Heart right ventricle (tissue), 16 donors: ENCODE measurements at regions not wholly inside any gene's neighbourhood (a gene's known extent, or its start where the extent isn't known, plus 50 kb on each side); places are given as distances from the start of the nearest gene placed in this dataset.
A peak's percentile ranks its signal among the peaks of the same experiment; 100 is the strongest.
"Not testable (repeated sequence)": the region's sequence is repeated elsewhere in the genome, so short reads cannot be mapped to it uniquely, and the experiment has no call there.

Experiments used
- ATAC-seq, 8 donors: fragments of 200-7000 bp; cut with Tn5 transposase; one replicate each; pipeline ENCODE4 v1.9.1; 2020; ENCODE audit warnings: mild to moderate bottlenecking in 8 of 8, moderate library complexity in 8 of 8, moderate number of reproducible peaks in 1 of 8
- DNase-seq, 2 donors: peaks; one replicate each; pipeline ENCODE4 v3.0.0-alpha.2; 2020
- H3K27ac ChIP-seq, 10 donors: fragments of 200-600 bp; sonication (generic) in 2 of 10; one replicate each; pipeline versions ENCODE4 v1.5.0 to v1.8.0; 2020 to 2022; ENCODE audit warnings: mild to moderate bottlenecking in 3 of 10
- H3K27me3 ChIP-seq, 7 donors: fragments of 200-600 bp; one replicate each; pipeline ENCODE4 v1.8.0; 2021 to 2022; ENCODE audit warnings: mild to moderate bottlenecking in 2 of 7
- H3K36me3 ChIP-seq, 9 donors: fragments of 200-600 bp; sonication (generic) in 1 of 9; one replicate each; pipeline versions ENCODE4 v1.5.0 to v1.8.0; 2020 to 2022; ENCODE audit warnings: mild to moderate bottlenecking in 2 of 9
- H3K4me1 ChIP-seq, 9 donors: fragments of 200-600 bp; sonication (generic) in 1 of 9; one replicate each; pipeline versions ENCODE4 v1.5.0 to v1.8.0; 2020 to 2022; ENCODE audit warnings: mild to moderate bottlenecking in 4 of 9
- H3K4me3 ChIP-seq, 10 donors: fragments of 200-600 bp; sonication (generic) in 2 of 10; one replicate each; pipeline versions ENCODE4 v1.5.0 to v1.8.0; 2020 to 2022; ENCODE audit warnings: mild to moderate bottlenecking in 7 of 10, moderate library complexity in 2 of 10
- H3K9me3 ChIP-seq, 11 donors: fragments of 200-600 bp in 10 of 11; sonication (generic) in 2 of 11; one replicate each; pipeline versions ENCODE4 v1.5.0 to v1.8.0; 2013 to 2022; ENCODE audit warnings: mild to moderate bottlenecking in 2 of 11, control low read depth in 1 of 11, moderate library complexity in 1 of 11
- WGBS, 2 donors: extraction: QIAGEN DNeasy Blood & Tissue Kit; methylation state at CpG; one replicate each; pipeline ENCODE4 v1.1.7; 2013; ENCODE audit warnings: inconsistent platforms in 1 of 2; 5-methylcytosine and 5-hydroxymethylcytosine counted together
- intact Hi-C, 10 donors: fragments of 100-400 bp; cut with DNase I; formaldehyde crosslinking; loops; one replicate each; pipeline versions ENCODE4 v1.11.1 to v1.14.2; 2022
- TF ChIP-seq, protein P1 (sequence below), 9 donors: fragments of 200-600 bp; sonication (generic) in 2 of 9; IDR thresholded peaks; one replicate each; pipeline versions ENCODE4 v1.5.0 to v1.8.0; 2021 to 2022; ENCODE audit warnings: antibody characterized with exemption in 9 of 9, mild to moderate bottlenecking in 5 of 9, moderate library complexity in 1 of 9
- donor health status: Arrhythmogenic right ventricular cardiomyopathy.
- donor health status: ischemic (EF 13 %, LVEDD 7.1; RV severe dilation, severe dysfunction).
- donor health status: healthy with polysubstance abuse.
- donor health status: DM: no; HTN: yes; CAD: no.
- donor health status: DM: no; HTN: no; CAD: no.
- donor health status: ischemic (EF 25% LVEDD 6.9; RV normal size, moderate dysfunction).
- donor health status: ischemic (EF 25% LVEDD 5.7; RV mildly dilated, moderate dysfunction).
- donor health status: healthy.
- donor health status: DM: yes; HTN: yes; CAD: no.
- donor health status: Ischemic cardiomyopathy.
- donor health status: ischemic (EF 35%, LVEDD 5.7; RV mildly dilated, moderate dysfunction).
- donor health status: nonischemic (EF 11% LVEDD 7.7; RV severe dilation, severe dysfunction).
- donor health status: DM: yes; HTN: yes; CAD: no.
- donor health status: PGD.
- donor health status: ischemic (EF 29% LVEDD 5.4; RV normal size, mild dysfunction).
- donor health status: nonischemic (EF 23%, LVEDD 6.1; RV moderate dilation, normal function).

DNA sequence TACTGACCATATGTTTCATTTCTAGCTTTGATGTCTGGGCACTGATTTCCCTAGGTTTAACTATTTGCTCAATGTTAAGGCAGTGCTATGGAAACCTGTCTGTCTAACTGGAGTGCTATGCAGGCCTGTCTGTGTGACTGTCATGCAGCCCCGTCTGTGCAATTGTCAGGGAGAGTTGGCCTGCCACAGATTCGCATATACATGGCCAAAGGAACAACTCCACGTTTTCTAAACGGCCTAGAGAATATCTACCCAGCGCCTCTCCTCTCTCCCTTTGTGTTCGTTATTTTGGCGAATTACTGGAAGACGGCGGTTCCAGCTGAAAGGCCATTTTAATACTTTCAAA is 59.6 kb upstream of the PSME4 start:
- intact Hi-C loops, result no loop called here
- peak in 2 of 8 donors; percentile 34 to 56 for ATAC-seq
- WGBS, 2 donors, result 64 to 67% methylated on average over 9 of the region's 9 CpGs

DNA sequence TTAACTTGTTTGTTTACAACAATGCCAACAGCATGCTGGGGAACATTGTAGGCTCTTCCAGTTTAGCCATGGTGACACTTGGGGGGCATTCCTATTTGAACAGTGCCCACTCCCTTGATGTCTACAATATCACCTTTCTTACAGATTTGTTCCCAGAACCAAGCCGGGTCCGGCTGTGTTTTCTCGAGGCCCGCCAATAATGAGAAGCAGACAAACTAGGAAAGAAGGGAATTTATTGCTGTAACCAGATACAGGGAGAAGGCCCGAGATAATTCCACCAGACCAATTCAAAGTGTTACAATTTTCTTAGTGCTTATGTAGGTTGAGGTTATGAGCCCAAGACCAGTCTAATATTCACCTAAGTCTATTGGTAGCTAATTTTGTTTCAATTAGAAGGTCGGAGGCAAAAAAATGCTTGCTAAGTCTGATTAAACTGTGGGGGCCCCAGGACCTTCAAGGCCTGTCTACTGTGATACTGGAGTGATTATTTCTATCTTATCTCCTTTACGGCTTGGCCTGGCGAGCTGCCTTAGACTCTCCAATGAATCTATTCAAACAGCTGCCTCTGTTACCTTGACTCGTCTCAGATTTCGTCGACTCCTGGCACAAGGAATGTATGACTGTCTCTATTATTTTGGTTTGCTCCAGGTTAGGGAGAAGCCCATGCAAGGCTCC is 59.1 kb upstream of the PSME4 start:
- intact Hi-C loops, result no loop called here
- Histone ChIP-seq H3K27ac (peak overlapping the region in 5 of 10 donors; percentile 8 to 70 (median 24)), H3K36me3 (no peaks in the 10 kb centered on the region), H3K4me3 (no peak overlapping the region), H3K4me1 (peaks cover 0 to 14% (median 3%) of the 10 kb centered on the region in 9 donors), H3K9me3 (peaks cover 0 to 9% (median 0%) of the 10 kb centered on the region in 11 donors), H3K27me3 (no peaks in the 10 kb centered on the region)
- ATAC-seq (peak in 2 of 8 donors; percentile 21 to 33), DNase-seq (no peak)
- TF ChIP-seq, protein P1, sequence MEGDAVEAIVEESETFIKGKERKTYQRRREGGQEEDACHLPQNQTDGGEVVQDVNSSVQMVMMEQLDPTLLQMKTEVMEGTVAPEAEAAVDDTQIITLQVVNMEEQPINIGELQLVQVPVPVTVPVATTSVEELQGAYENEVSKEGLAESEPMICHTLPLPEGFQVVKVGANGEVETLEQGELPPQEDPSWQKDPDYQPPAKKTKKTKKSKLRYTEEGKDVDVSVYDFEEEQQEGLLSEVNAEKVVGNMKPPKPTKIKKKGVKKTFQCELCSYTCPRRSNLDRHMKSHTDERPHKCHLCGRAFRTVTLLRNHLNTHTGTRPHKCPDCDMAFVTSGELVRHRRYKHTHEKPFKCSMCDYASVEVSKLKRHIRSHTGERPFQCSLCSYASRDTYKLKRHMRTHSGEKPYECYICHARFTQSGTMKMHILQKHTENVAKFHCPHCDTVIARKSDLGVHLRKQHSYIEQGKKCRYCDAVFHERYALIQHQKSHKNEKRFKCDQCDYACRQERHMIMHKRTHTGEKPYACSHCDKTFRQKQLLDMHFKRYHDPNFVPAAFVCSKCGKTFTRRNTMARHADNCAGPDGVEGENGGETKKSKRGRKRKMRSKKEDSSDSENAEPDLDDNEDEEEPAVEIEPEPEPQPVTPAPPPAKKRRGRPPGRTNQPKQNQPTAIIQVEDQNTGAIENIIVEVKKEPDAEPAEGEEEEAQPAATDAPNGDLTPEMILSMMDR (IDR thresholded peaks at IDR 0.05), result no peak
- WGBS, 2 donors, result 57 to 60% methylated on average over 11 of the region's 11 CpGs

More for the DNA sequence above, 59.6 kb upstream of the PSME4 start:
- Histone ChIP-seq H3K4me3 (no peak overlapping the region), H3K27ac (peak overlapping the region in 5 of 10 donors; percentile 8 to 70 (median 24)), H3K36me3 (no peaks in the 10 kb centered on the region), H3K4me1 (peaks cover 0 to 14% (median 3%) of the 10 kb centered on the region in 9 donors), H3K27me3 (no peaks in the 10 kb centered on the region), H3K9me3 (peaks cover 0 to 5% (median 0%) of the 10 kb centered on the region in 11 donors)
- TF ChIP-seq, protein P1 (IDR thresholded peaks at IDR 0.05), result no peak
- DNase-seq, result no peak

DNA sequence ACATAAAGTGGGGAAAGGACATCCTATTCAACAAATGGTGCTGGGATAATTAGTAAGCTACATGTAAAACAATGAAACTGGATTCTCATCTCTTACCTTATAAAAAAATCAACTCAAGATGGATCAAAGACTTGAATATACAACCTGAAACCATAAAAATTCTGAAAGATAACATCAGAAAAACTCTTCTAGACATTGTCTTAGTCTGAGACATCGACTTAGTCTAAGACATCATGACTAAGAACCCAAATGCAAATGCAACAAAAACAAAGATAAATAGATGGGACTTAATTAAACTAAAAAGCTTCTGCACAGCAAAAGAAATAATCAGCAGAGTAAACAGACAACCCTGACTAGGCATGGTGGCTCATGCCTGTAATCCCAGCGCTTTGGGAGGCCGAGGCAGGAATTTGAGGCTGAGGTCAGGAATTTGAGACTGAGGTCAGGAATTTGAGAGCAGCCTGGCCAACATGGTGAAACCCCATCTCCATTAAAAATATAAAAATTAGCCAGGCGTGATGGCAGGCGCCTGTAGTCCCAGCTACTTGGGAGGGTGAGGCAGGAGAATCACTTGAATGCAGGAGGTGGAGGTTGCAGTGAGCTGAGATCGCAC is 54.8 kb upstream of the PSME4 start:
- DNase-seq, H3K27me3 ChIP-seq, ATAC-seq, H3K27ac ChIP-seq, H3K4me3 ChIP-seq, intact Hi-C loops, H3K36me3 ChIP-seq: not testable (repeated sequence)
- H3K4me1 ChIP-seq, result peaks cover 0 to 11% (median 3%) of the 10 kb centered on the region in 9 donors
- peaks cover 0 to 17% (median 5%) of the 10 kb centered on the region in 11 donors for H3K9me3 ChIP-seq
- 92 to 93% methylated on average over 6 of the region's 6 CpGs for WGBS, 2 donors

DNA sequence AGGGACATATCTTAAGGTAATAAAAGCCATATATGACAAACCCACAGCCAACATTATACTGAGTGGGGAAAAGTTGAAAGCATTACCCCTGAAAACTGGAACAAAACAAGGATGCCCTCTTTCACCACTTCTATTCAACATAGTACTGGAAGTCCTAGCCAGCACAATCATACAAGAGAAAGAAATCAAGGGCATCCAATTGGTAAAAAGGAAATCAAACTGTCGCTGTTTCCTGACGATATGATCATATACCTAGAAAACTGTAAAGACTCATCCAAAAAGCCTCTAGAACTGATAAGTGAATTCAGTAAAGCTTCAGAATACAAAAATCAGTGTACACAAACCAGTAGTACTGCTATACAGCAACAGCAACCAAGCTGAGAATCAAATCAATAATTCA is 53.8 kb upstream of the PSME4 start:
- 94 to 97% methylated on average over 2 of the region's 2 CpGs for WGBS, 2 donors
- intact Hi-C loops, result no loop called here
- Histone ChIP-seq H3K4me1 (peaks cover 0 to 2% (median 0%) of the 10 kb centered on the region in 9 donors), H3K4me3 (no peak overlapping the region), H3K9me3 (peaks cover 0 to 23% (median 6%) of the 10 kb centered on the region in 11 donors), H3K27ac (no peak overlapping the region), H3K36me3 (peaks cover 0 to 7% (median 0%) of the 10 kb centered on the region in 9 donors), H3K27me3 (no peaks in the 10 kb centered on the region)
- TF ChIP-seq, protein P1 (IDR thresholded peaks at IDR 0.05), result no peak
- DNase-seq, result no peak
- no peak for ATAC-seq

DNA sequence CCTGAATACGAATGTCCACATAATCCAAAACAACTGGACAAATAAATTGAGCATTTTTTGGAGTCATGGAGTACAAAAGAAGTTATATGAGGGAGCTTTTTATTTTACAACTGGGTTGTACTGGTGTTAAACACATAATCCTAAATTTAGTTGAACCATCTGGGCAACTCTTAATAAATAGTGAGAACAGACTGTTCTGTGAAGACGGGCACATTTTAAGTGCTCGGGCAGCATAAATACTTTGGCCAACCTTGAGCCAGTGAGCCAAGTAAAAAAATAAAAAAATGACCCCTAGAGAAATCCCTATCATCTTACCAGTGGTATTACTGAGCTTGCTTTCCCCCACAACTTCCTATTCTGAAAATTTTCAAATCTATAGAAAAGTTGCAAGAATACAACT is 50.9 kb upstream of the PSME4 start:
- H3K36me3 ChIP-seq, result peaks cover 0 to 7% (median 0%) of the 10 kb centered on the region in 9 donors
- ATAC-seq (peak in 4 of 8 donors; percentile 15 to 85 (median 63)), DNase-seq (no peak)
- H3K4me1 ChIP-seq, result no peaks in the 10 kb centered on the region
- 52 to 64% methylated on average over 3 of the region's 3 CpGs for WGBS, 2 donors
- no peaks in the 10 kb centered on the region for H3K27me3 ChIP-seq
- TF ChIP-seq, protein P1 (IDR thresholded peaks at IDR 0.05), result no peak
- intact Hi-C loops, result no loop called here
- no peak overlapping the region for H3K4me3 ChIP-seq
- peaks cover 0 to 23% (median 6%) of the 10 kb centered on the region in 11 donors for H3K9me3 ChIP-seq
- H3K27ac ChIP-seq, result peak overlapping the region in 2 of 10 donors; percentile 18 to 26
